Ovary (tissue), 3 donors: ENCODE measurements at regions not wholly inside any gene's neighbourhood (a gene's known extent, or its start where the extent isn't known, plus 50 kb on each side); places are given as distances from the start of the nearest gene placed in this dataset.

ENCODE experiments used
- EP300 ChIP-seq: sonication (generic); formaldehyde crosslinking; IDR thresholded peaks from one replicate; pipeline ENCODE4 v1.6.1; 2017; ENCODE audit warnings: antibody characterized with exemption
- POLR2A ChIP-seq: fragments of 450-650 bp; IDR thresholded peaks from one replicate; pipeline ENCODE4 v1.6.1; 2017; ENCODE audit warnings: antibody characterized with exemption, mild to moderate bottlenecking, moderate library complexity
- TF ChIP-seq, protein P1 (sequence below), 3 donors: fragments of 450-650 bp in 2 of 3; fragments of 200-600 bp in 1 of 3; IDR thresholded peaks; one replicate each; pipeline versions ENCODE4 v1.5.1 to v1.8.0; 2016 to 2022; ENCODE audit warnings: antibody characterized with exemption in 3 of 3, mild to moderate bottlenecking in 1 of 3
- donor health status: DM: no; HTN: no; CAD: no.

DNA sequence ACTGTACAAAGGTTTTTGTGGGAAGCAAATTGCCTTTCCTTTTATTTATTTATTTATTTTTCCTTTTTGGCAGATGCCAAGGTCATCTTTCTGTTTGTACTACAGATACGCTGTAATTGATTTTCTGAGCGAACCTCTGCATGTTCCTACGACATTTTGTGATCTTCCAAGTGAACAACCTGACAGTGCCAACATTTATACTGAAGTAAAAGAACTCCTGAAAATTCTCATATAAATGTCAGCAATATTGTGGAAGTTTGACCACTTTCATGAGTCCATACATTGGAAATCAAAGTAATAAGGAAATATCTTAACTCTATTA, 86.8 kb upstream of the EEPD1 start:
- TF ChIP-seq, protein P1, sequence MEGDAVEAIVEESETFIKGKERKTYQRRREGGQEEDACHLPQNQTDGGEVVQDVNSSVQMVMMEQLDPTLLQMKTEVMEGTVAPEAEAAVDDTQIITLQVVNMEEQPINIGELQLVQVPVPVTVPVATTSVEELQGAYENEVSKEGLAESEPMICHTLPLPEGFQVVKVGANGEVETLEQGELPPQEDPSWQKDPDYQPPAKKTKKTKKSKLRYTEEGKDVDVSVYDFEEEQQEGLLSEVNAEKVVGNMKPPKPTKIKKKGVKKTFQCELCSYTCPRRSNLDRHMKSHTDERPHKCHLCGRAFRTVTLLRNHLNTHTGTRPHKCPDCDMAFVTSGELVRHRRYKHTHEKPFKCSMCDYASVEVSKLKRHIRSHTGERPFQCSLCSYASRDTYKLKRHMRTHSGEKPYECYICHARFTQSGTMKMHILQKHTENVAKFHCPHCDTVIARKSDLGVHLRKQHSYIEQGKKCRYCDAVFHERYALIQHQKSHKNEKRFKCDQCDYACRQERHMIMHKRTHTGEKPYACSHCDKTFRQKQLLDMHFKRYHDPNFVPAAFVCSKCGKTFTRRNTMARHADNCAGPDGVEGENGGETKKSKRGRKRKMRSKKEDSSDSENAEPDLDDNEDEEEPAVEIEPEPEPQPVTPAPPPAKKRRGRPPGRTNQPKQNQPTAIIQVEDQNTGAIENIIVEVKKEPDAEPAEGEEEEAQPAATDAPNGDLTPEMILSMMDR (IDR thresholded peaks at IDR 0.05), result no peak
- no peak for TF ChIP-seq POLR2A
- TF ChIP-seq EP300, result no peak
